SU-DHL-6 (cell line): ENCODE measurements at regions not wholly inside any gene's neighbourhood (a gene's known extent, or its start where the extent isn't known, plus 50 kb on each side); places are given as distances from the start of the nearest gene placed in this dataset.

Experiments
- CTCF ChIP-seq: fragments of 200-600 bp; sonication (generic); IDR thresholded peaks from one replicate; pipeline ENCODE4 v1.5.1; 2017; ENCODE audit warnings: antibody characterized with exemption, mild to moderate bottlenecking, low read length, moderate library complexity; ENCODE audit not compliant: insufficient read depth, poor library complexity, severe bottlenecking
- EZH2phosphoT487 ChIP-seq: fragments of 200-600 bp; sonication (generic), shearing (Covaris generic); conservative IDR thresholded peaks from 2 replicates; pipeline ENCODE4 v1.6.1; 2018; ENCODE audit warnings: mild to moderate bottlenecking, antibody characterized with exemption, low read length, moderate library complexity, mixed read lengths

- no peak for TF ChIP-seq CTCF
- no peak for TF ChIP-seq EZH2phosphoT487
Observed at GRCh38 chr18:60976976-60977375, 356.3 kb upstream of the CDH20 start.
